IPS-11a (cell line): ENCODE measurements at regions not wholly inside any gene's neighbourhood (a gene's known extent, or its start where the extent isn't known, plus 50 kb on each side); places are given as distances from the start of the nearest gene placed in this dataset.
"Not testable (repeated sequence)": the region's sequence is repeated elsewhere in the genome, so short reads cannot be mapped to it uniquely, and the experiment has no call there.

Experiments
- H3K4me3 ChIP-seq: one replicate; pipeline ENCODE4 v1.5.1; 2013; ENCODE audit warnings: low read depth, low read length, control low read depth

DNA sequence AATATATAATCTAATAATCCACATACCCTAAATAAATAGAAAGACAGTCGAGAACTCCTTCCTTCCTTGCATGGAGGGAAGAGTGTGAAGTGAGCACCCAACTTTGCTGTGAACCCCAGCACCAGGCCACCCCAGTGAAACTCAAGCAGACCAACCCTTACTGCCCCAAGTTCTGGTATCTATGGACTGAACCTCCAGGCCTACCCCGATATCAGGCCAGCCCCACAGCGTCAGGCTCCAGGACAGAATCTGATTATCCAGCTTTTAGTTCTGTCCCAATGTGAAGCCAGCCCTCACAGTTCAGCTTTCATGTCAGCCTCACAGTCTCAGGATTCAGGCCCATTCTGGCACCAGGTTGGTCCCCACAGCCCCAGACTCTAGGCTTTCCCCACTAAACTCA lies 1617.2 kb upstream of the AGA start:
- H3K4me3 ChIP-seq: no peak overlapping the region

DNA sequence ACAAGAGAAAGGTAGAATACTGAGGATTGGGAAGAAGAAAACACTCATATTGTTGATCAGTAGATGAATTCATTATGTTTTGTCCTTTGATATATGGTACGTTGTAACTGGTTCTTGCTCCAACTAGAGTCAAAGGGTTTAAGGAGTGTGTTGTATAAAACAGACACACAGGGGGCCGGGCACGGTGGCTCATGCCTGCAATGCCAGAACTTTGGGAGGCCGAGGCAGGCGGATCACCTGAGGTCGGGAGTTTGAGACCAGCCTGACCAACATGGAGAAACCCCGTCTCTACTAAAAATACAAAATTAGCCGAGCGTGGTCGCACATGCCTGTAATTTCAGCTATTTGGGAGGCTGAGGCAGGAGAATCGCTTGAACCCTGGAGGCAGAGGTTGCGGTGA lies 1624.0 kb upstream of the AGA start:
- not testable (repeated sequence) for H3K4me3 ChIP-seq

DNA sequence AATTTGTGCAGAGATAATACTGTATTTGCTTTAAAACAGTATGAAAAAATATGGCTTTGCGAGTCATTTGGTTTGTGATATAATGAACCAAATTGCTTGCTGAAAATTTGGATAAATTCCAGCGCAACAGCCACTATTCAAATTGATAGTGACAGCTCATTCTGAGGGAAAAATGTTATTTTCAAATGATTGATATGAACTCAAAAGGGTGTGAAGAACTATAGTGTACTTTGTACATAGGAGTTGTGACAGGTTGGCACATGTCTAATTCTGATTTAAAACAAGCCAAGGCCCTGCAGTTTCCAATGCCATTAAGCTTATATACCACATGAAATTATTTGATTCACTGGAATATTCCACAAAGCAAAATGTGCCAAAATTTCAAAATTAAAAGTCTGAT lies 1628.9 kb upstream of the AGA start:
- H3K4me3 ChIP-seq: no peak overlapping the region

DNA sequence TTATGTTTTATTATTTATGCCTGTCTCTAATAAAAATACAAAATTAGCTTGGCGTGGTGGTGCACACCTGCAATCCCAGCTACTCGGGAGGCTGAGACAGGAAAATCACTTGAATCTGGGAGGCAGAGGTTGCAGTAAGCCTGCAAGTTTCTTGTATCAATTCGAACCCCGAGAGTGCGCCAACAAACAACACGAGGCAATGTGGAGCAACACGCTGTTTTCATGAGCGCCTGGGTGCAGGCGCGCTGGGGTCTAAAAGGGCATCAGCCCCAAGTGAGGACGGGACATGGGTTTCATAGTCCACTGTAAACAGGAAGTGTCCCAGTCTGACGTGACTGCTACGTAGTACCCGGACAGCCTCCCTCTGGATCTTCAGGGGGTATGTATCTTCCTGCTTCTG lies 1634.6 kb upstream of the AGA start:
- H3K4me3 ChIP-seq: no peak overlapping the region

DNA sequence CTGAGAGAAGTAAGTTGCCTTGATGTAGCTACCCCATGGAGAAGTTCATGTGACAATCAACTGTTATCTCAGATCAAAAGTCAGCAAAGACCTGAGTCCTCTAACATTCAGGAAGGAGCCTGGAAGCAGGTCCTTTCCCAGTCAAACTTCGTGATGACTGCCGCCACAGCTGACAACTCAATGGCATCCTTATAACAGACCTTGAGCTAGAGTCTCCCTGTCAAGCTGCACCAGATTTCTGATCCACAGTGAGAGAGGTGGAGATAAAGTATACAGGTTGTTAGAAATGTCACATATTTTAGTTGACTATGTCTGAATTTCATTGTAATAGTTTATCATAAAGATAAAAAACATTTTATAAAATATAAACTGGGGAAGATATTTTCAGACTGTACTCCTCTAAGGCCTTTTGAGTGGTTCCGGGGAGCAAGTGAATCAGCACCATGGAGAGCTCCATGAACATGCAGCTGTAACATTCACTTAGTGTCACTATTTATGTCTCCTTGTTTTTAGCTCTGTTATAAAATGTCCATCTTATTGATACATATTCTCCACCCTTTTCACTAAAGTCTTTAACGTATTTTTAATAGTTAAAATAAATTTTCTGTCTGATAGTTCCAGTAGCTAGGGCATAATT lies 1653.5 kb upstream of the AGA start:
- no peak overlapping the region for H3K4me3 ChIP-seq

DNA sequence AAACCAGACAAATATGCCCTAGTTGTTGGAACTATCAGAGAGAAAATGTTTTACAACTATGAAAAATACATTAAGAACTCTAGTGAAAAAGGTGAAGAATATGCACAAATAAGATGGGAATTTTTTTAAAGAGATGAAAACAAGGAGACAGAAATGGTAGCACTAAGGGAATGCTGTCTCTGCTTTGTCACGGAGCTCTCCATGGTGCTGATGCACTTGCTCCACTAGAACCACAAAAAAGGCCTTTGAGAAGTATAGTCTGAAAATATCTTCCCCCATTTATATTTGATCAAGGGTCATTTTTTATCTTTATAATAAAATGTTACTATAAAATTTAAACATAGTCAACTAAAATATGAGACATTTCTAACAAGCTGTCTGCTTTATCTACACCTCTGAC lies 1655.5 kb upstream of the AGA start:
- H3K4me3 ChIP-seq: no peak overlapping the region

DNA sequence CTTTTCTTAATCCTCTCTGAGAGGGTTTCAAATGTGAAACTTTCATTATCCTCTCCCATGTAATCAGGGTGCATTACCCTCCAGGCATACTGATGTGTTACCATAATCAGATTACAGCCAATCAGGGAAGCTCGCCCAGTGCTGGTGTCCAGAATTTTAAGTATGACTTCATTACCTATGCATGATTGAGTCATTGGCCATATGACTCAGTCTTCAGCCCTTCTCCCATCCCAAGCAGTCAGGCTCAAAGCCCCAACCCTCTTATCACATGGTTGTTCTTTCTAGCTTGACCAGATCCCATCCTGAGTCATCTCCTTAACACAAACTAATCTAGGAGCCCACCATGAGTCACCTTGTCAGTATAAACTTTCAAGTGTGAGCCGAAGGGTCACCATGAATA lies 1668.1 kb upstream of the AGA start:
- no peak overlapping the region for H3K4me3 ChIP-seq

DNA sequence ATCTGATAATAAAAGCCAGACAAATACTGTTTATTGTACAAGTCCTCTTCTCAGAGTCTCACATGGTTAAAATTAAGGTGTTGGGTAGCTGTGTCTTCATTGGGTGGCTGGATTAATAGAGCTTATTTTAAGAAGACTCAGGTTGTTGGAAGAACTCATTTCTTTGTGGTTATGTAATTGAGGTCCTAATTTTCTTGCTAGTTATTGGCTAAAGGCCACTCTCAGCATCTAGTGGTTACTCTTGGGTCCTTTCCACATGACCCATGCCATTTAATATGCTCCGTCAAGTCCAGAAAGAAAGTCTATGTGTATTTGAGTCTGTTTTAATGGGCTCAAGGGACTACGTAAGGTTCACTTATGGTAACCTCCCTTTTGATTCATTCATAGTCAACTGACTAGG lies 1668.6 kb upstream of the AGA start:
- no peak overlapping the region for H3K4me3 ChIP-seq

DNA sequence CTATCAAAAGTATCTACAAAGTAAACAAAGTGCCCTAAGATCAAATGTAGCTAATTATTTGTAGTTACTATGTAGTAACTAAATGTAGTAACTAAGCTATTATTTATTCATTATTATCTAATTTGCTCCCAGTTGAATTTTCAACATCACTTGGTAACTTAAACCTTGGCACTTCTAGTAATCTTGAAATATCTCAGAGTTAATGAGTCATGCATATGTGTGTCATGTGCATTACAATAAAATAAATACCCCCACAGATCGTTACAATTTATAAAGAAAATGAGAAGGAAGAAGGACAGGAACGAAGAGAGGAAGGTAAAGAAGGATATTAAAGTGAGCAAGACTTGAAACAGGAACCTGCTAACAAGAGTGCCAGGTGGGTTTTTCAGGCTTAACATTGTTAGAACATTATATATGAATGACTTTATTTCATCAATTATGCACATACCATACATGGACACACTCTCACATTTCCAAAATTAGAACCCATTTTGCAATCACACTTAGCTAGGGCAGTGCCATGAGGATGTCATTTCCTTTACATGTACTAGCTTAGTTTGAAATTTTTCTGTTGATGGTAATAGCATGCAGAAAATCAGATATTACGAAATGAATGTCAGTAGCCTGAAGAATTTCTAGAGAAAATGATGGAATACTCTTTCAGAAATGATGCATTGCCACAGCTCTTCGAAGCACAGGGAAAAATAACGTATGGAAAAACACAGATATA lies 1670.4 kb upstream of the AGA start:
- no peak overlapping the region for H3K4me3 ChIP-seq

DNA sequence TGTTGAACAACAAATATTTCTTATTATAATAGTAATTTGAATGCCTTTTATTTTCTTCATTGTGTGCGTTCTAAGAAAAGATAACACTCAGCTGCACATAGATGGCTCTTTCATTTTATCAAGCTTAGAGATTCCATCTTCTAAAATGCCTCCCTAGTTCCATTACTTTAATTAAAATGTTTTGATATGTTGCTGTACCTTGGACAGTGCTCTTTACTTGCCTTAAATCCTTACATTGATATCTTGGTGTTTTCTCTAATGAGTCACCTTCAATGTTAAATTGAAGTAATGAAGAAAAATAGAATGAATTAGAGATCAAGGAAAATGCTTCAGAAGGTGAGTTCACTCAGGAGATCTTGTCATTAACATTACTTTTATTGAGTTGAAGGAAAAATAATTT lies 1672.4 kb upstream of the AGA start:
- no peak overlapping the region for H3K4me3 ChIP-seq

DNA sequence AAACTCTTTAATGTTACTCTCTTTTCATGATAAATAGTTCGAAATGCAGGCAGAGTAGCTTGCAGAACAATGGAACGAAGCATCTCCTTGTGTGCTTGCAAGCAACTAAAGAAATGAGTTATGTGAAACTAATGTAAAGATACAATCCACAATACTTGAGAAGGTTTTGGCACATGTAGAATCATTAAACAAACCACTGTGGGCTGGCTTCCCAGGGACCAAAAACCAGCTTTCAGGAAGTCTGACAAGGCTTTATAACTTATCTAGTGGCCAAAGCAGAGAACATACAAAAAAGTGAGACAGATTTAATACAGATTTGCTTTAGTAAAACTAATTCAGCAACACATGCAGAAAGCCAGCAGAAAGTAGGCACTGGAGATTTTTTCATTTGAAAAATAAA lies 1673.8 kb upstream of the AGA start:
- H3K4me3 ChIP-seq: no peak overlapping the region

DNA sequence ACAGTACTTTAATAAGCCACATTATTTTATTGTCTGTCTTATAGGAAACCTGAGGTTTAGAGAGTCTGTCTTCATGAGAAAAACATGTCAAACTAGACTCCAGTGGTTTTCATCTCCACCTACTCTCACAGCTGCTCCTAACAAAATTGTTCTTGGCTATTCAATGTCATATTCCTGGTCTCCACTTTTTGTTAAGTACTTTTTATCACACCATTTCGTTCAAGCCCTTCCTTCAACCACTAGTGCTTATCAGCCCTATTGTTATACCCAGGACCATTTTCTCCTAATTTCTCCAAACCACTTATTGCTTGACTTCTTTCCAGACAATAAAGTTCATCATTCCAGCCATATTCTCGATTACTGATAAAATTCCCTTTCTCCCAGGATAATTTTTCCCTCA lies 1674.3 kb upstream of the AGA start:
- H3K4me3 ChIP-seq: no peak overlapping the region

DNA sequence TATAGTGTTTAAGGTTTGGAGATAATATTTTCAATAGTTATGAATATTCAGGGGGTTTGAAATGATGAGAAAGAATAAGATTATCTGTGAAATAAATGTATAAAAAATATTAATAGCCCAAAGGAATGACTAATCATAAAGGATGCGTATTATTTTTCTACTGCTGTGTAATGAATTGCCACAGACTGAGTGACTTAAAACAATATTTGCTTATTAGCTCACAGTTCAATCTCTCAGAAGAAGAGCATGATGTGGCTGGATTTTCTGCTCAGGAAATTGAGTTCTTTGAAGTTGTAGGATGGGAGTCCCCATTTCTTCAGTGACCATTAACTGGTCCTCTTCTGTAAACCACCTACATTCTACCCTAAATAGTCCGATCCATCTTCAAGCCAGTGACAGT lies 1680.8 kb upstream of the AGA start:
- no peak overlapping the region for H3K4me3 ChIP-seq

DNA sequence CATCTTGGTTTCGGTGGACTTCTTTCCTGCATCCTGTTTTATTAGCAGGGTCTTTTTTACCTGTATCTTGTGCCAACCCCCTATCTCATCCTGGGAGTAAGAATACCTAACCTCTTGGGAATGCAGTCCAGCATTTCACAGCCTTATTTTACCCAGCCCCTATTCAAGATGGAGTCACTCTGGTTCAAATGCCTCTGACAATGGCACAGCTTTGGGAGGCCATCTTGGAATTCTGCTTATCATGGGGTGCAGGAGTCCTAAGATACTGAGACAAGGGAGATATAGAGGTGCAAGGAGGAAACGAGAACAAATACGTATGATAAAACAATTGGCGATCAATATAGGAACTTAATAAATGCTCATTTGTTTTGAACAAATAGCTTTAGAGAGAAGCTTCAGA lies 1682.2 kb upstream of the AGA start:
- no peak overlapping the region for H3K4me3 ChIP-seq

DNA sequence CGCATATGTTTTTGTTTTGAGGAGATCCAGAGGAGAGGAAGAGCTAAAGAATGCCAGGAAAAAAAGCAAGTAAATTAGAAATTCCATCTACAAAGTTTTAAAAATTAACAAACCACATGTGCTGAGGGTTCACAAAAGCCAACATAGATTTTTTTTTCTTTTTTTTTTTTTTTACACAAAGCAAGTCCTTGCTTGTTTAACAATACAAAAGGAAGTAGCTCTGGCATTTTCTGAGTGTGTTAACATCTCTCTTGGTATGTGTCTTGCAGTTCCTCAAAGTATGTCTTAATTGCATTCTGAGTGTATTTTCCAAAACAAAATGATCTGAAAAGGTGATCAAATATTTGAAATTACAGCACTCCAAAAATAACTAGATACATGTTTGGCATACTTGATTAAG lies 1682.7 kb upstream of the AGA start:
- no peak overlapping the region for H3K4me3 ChIP-seq

DNA sequence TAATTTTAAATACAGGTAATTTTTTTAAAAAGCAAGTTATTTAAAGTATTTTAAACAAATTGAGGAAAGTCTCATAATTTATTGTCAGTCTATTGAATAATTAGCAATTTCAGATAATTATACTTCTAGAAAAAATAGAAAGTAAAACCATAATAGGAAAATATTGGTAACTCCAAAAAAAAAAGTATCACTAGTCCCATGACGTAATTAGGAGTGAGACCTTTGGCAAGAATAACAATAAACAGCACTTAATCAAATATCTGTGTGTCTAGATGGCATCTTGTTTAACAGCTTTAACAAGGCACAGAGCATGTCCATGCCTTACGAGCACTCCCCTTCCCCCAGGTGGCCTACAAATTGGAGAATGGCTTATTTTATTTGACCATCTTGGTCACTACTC lies 1683.6 kb upstream of the AGA start:
- H3K4me3 ChIP-seq: no peak overlapping the region

DNA sequence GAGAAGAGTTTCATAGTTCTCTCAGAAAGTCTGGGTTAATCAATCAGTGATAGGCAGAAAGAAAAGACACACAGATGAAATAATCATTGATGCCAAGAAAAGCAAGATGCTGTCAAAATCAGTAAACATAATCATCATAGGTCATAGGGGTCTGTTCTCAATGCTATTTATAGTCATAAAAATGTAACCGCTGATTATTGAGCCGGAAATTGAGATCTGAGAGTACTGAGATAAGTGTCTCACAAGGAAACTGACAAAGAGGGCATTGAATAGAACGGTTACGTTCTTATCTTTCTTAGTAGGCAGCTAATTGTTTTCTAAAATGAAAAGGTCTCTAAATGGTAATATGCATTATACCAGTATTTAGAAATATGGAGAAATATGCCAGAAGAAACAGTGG lies 1686.1 kb upstream of the AGA start:
- H3K4me3 ChIP-seq: no peak overlapping the region

DNA sequence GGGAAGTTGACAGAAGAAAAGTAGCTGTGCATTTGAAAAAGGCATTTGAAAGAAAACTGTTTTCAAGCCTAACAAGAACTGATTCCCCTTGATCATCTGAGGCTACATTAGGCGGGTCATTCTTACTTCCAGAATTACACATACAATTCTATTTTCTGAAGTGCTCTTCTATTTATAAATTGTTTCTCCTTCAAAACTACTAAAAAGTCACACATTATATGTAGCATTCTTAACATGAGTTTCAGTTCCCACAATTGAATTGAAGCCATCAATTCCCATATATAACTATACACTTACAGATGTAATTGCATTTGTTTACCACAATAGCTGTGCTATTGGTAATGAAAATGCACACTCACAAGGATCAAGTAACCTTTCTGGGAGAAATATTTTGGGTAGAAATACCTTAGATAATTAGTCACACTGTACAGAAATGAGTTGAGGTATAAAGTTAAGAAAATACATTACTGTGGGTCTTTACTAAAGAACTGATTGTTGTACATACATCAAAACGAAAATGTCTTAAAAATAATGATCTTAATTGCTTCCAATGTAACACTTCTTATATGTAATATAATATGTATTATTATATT lies 1688.0 kb upstream of the AGA start:
- H3K4me3 ChIP-seq: no peak overlapping the region

DNA sequence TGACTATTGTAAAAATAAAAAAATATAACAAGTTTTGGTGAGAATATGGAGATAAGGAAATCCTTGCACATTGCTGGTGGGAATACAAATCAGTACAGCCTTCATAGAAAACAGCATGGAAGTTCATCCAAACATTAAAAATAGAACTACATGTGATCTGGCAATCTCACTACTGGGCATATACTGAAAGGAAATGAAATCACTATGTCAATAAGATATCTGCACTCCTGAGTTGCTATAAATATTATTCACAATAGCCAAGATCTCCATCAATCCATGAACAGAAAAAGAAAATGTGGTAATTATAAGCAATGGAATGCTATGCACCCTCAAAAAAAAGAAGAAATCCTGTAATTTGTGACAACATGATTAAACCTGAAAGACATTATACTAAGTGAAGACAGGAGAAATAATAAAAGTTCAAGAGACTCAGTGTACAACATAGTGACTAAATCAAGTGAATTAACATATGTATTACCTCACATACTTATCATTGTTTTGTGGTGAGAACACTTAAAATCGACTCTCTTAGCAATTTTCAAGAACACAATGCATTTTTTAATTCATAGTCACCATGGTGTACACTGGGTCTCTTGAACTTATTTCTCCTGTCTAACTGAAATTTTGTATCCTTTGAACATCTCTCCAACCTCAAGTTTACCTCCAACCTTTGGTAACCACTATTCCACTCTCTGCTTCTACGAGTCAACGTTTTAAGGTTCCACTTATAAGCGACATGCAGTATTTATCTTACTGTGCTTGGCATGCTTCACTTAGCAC lies 1703.7 kb upstream of the AGA start:
- no peak overlapping the region for H3K4me3 ChIP-seq

DNA sequence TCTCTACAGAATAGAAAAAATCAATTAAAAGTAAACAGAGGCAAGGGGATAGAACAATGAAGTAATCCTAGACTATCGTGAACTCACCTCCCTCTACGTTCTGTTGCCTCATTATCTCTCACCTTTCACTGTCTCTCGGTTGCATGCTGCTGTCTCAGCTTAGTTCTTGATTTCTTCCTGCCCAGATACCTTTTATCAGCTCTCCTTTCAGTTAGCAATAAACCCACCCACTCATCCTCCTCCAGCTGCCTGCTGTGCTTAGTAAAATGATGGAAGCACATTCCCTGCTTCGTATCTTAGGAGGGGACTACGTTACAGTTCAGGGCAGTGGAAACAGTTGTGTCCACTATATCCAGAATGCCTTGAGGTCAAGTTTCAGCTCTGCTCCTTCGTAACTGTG lies 1709.5 kb upstream of the AGA start:
- no peak overlapping the region for H3K4me3 ChIP-seq

DNA sequence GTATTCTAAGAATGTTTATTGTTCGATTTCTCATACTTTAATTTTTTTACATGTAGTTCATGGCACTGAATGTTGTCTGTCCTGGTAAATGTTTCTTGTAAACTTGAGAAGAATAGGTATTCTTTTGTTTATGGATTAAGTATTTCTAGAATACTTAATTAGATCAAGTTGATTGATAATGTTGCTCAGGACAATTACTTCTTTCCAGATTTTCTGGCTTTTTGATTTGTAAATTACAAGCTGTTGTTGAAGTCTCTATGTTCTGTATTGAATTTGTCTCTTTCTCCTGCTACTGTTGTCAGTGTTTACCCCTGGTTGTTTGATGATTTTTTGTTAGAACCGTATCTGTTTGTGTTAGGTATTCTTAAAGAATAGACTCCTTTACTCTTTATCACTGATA lies 1720.9 kb upstream of the AGA start:
- H3K4me3 ChIP-seq: no peak overlapping the region
